ENCODE measurements at regions not wholly inside any gene's neighbourhood (a gene's known extent, or its start where the extent isn't known, plus 50 kb on each side); places are given as distances from the start of the nearest gene placed in this dataset.

DNA sequence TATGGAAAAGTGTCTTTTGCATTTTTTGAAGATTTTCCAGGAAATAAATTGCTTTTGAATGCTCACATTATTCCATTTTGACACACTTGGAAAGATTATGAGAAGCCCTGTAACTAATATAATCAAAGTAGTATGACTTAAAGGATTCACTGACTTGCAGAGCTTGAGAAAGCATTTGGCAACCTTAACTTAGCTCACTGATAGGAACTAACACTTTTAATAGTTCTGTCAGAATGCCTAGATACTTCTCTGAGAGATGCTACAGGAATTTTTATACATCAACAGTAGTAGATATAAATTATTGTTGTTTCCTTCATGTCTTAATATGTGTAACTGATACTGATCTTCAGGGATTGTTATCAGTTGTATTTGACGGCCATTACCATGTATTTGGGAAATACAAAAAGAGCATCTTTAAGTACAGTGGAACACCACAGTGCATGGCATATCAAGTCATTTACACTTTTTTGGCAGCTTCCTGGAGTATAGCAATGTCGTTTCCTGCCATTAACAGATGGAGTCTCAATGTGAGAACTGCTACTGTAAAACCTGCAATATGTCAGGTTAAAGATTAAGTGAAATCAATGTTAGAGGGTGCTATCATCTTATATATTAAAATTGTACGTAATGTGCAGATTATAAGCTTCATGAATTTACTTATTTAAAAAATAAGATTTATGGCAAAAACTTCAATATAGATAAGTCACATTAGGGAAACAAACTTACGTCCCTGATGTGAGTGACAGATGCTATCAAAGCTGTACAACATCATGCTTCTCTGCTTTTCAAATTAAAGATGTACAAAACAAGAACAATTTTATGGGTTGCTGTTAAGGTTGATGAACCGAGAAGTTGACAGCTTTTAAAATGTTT is 1159.8 kb upstream of the MIR17HG start:
- DNase-seq (ENCODE audit: low read depth in 2 of 2, low spot score in 1 of 2) = no peak

DNA sequence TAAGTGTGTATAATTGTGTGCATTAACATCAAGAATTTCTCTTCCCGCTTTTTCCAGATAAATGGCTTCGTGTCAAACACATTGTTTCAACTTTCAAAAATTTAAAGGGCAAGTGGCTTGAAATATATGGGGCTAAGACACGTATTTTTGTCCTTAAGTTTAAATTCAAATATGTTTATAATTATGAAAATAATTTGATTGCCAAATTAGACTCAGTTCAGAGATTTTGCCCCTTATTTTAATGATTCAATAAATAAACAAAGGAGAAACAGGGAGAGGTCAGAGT is 1159.2 kb upstream of the MIR17HG start:
- DNase-seq (ENCODE audit: low read depth in 2 of 2, low spot score in 1 of 2) = no peak

DNA sequence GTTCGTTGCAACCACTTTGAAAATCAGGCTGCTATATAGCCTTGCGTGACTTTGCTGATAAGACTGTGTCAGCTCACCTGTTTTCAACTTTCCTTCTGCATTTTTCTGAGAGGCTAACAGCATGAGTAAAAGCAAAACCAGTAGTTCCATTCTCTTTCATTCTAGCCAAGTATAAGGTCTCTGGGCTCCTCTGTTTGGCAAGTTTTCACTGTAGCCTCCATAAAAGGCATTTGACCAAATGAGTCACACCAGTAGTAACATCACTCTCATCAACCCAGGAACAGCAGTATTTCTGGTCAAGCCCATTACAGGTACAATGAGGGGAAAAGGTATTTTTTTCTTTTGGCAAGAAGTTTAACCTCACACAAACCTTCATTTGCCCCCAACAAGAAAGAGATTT is 1149.8 kb upstream of the MIR17HG start:
- DNase-seq (ENCODE audit: low read depth in 2 of 2, low spot score in 1 of 2) = no peak

DNA sequence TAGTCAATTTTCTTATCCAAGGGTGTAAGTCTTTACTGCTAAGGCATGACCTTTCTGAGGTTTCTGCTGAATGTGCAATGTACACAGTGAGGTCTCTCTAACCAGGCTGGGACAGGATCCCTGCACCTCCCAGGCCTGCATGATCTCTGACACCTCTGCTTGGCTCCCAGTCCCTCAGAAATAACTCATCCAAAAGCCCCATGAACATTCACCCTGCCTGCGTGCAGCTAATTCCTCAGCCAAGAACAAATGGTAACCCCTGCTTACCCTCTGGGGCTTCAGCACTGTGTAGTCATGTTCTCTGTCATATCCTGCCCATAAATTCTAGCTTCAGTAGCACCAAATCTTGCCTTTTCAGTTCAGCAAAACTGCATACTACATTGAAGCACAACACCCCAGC is 1146.3 kb upstream of the MIR17HG start:
- DNase-seq (ENCODE audit: low read depth in 2 of 2, low spot score in 1 of 2) = no peak

DNA sequence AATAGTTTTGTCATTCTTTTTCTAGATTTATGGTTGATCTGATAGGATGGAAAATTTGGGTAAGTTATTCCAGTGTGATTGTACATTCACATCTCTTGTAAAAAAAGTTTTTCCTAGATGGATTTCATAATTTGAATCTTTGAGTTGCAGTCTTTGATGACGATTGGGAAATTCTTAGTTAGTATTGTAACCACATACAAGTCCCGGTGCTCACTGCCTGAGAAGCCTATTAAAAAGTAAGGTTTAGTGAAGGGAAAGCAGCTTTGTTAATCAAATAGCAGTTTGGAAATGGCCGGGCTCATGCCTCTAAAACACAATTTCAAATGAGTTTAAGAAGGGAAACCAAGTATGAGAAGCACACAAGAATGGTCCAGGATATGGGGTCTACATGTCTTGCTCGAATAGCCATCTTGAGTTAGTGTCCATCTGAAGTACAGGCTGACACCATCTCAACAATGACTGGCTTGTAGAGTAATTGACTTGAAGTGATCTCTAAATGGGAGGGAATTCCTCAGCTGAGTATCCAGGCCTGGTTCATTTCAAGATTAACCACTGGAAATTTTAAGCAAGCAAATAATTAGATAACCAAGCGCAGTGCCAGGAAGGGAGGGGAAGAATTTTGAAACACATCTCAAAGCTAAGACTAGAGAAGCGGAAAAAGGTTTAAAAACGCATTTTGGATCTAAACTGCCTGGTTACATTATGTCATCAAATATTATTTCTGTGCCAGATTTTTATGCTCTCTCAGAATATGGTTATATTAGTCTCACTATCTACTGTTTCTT is 1145.6 kb upstream of the MIR17HG start:
- no peak for DNase-seq (ENCODE audit: low read depth in 2 of 2, low spot score in 1 of 2)

DNA sequence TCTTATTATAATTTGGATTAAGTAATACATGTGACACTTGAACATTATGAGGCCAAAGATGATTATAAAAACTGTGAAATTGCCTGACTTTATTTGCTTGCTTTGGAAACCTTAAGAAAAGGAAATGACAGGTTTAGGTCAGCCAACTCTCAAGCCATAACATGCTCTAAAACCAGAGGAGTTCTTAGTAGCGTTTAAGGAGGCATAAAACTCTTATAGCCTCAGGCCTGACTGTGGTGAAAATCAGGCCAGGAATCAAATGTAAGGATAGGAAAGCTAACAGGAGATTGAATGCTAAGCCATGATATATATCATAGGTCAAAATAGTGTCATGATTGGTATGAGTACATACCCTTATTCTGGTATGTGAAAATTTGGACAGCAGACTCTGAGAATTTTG is 1142.4 kb upstream of the MIR17HG start:
- DNase-seq (ENCODE audit: low read depth in 2 of 2, low spot score in 1 of 2) = no peak

DNA sequence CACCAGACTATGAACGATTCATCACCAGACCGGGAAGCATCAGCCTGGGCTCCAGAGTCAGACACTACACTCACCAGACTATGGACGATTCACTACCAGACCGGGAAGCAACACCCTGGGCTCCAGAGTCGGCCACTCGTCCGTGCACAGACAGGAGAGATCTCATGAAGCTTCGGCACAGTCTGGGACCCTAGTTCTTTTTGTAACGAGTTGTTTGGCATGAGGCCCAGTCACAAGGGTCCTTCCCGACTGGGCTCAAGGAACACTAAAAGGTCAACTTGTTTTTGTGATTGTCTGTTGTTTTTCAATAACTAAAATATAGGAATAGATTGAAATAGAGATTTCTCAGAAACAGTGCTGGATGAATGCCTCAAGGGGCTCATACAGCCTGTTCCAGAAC is 1141.6 kb upstream of the MIR17HG start:
- DNase-seq (ENCODE audit: low read depth in 2 of 2, low spot score in 1 of 2) = no peak

DNA sequence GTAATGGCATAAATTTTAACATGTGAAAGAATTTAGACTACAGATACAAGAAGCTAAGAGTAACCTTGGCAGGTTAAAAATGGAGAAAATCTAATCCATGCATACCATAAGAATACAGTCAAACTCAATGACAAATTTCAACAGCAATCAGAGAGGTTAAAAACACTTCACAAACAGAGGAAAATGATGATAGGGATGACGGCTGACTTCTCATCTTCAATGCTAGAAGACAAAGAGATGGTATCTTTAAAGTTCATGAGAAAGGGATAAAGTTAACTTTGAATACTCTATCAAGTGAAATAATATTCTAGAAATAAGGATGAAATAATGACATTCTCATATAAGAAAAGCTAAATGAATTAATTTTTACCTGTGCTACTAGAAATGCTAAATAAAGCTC is 1130.2 kb upstream of the MIR17HG start:
- DNase-seq (ENCODE audit: low read depth in 2 of 2, low spot score in 1 of 2) = no peak

DNA sequence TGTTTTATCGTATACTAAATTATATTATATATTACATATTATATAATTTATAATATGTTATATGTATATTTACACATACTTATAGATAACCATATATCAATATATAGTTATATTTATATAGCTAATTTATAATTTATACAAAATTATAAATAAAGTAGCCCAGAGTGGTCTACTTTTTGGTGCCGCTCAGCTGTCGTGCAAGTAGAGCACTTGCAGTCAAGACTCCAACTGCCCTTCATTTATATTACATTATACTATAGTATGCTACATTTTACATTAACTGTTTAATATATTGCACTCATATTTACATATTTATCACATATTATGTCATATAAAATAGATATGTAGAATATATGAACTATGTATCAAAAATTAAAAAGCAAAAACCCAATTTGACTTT is 1124.7 kb upstream of the MIR17HG start:
- DNase-seq (ENCODE audit: low read depth in 2 of 2, low spot score in 1 of 2) = no peak

DNA sequence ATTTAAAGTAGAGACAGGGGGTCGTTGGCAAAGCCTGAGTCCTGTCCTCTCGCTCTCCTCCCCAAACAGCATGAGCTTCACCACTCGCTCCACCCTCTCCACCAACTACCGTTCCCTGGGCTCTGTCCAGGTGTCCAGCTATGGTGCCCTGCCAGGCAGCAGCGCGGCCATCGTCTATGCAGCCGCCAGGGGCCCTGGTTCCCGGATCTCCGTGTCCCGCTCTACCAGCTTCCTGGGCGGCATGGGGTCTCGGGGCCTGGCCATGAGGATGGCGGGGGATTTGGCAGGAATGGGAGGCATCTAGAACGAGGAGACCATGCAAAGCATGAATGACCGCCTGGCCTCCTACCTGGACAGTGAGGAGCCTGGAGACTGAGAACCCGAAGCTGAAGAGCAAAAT is 1117.2 kb upstream of the MIR17HG start:
- no peak for DNase-seq (ENCODE audit: low read depth in 2 of 2, low spot score in 1 of 2)

DNA sequence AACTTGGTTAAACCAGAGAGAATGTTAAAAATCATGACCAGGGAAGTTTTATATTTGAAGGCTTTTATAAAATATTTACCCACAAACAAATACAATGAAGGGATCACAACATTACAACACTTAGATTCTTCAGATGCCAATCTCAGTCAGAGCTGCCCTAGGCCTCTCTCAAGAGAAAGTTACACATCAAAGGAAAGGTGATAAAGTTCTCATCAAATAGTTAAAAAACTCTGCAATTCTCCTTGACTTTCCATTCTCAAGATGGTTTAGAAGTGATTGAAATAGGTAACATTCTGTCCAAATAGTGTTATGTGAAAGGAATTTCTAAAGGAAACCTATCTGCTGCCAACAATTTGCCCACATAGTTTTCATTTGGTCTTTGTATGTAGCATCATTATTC is 1115.2 kb upstream of the MIR17HG start:
- DNase-seq (ENCODE audit: low read depth in 2 of 2, low spot score in 1 of 2) = no peak

DNA sequence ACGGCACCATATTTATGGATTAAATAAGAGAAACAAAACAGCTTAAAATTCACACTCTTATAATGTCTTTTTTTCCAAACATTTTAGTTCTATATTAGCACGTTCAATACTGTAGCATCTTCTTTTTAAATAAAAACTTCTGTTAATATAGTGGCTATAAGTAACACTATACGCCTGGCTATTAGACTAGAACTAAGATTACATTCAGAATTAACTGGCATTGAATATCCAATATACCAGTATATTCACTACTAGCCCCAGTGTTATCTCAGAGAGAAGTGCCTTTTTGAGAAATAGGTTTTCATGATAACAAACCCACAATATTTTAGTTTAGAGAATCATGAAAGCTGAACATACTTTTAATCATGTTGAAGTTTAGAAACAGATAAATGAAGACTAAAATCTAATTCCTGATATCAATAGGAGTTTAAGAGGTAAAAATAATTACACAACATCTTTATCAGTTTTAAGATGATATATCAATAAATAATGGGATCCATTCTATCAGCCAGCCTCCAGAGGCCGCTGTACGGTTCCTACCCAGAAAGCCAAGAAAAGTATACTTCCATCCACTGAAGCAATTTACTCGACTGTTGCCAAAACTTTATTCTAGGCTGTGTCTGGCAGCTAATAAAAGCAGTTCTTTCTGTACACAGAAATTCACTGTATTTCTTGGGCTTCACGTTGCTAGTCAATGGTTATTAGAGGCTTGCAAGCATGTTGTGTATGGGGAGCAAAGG is 1113.4 kb upstream of the MIR17HG start:
- no peak for DNase-seq (ENCODE audit: low read depth in 2 of 2, low spot score in 1 of 2)

DNA sequence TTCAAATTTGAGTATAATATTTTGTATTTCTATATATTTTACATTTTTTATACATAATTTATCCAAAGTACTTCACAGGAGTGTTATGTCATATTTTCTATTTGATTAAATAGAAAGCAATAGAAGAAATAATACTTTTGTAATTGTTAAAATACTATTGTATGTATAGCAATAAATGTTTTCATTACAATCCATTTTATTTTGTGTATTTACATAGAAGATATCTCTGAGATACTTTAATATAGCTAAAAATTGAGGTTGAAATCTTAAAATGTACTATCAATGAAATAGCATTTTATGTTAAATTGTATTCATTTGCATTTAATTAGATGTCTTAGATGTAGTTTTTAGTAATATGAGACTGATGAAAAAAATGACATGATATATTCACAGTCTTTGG is 1109.6 kb upstream of the MIR17HG start:
- DNase-seq (ENCODE audit: low read depth in 2 of 2, low spot score in 1 of 2) = no peak

DNA sequence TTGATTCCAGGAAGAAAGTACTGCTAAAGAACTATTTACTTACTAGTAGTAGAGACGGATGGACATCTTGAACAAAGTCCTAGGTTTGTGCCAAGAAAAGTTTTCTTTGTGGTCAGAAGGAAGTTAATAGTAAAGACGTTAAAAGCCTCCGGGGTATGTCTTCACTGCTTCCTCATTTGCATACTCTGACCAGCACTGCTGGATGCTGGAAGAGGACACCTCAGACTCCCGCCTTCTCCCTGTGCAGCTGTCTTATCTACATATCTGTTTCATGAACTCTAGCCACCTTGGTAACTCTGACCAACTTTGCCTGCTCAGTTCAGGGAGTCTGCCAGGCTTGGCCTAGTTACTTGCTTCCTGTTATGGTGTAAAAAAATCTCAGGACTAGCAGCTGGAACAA is 1109.1 kb upstream of the MIR17HG start:
- no peak for DNase-seq (ENCODE audit: low read depth in 2 of 2, low spot score in 1 of 2)

DNA sequence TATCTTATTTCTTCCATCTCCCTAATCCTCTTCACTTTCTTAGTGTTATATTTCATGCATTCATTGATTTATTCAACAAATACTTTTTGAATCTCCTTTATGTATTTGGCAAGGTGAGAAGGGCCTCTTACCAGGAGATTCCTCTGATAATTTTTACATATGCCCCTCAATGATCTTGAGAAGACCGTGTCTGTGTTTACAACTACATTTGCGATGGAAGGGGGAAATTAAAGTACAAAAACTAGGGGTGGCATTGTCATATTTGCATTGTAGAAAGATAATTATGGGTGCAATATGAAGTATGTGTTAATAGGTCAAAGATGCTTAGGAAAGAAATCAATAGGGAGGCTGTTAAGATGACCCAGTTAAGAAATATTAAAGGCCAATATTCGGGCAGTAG is 1108.4 kb upstream of the MIR17HG start:
- no peak for DNase-seq (ENCODE audit: low read depth in 2 of 2, low spot score in 1 of 2)

DNA sequence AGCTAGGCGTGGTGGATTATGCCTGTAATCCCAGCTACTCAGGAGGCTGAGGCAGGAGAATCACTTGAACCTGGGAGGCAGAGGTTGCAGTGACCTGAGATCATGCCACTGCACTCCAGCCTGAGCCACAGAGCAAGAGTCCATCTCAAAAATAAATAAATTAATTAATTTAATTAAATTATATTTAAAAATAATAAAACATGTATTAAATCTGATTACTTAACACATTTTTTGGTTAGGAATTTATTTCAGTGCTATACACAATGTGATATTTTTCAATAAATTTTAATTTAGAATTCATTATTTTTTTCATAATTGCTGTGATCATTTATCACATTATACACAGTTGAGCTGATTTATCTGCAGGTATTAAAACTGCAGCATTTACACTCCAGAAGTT is 1101.5 kb upstream of the MIR17HG start:
- DNase-seq (ENCODE audit: low read depth in 2 of 2, low spot score in 1 of 2) = no peak

DNA sequence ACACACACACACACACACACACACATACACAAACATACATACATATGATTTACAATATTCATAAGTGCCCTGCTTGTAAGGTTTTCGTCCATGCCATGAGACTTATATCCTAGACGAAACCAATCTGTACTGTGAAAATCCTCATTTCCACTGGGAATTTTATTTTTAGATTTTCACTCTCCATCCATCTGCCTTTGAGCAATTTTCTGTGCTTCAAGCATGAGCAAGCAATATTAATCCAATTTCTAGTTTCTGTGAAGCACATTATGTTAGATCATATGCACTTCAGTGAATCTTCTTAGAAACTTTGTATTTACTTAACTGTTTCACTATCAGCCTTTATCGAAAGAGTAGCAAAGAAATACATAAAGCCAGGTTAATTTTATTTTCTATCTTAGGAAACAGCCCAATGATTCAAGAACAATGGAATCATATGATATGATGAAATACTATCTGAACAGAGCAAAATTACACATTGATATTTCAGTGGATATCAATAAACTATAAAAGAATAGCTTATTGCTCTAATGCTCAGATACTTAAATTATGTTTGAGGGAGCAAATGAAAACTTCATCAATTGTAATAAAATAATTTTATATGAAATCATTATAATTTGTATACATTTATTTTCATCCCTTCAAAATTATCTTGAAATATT is 1100.7 kb upstream of the MIR17HG start:
- DNase-seq (ENCODE audit: low read depth in 2 of 2, low spot score in 1 of 2) = no peak

DNA sequence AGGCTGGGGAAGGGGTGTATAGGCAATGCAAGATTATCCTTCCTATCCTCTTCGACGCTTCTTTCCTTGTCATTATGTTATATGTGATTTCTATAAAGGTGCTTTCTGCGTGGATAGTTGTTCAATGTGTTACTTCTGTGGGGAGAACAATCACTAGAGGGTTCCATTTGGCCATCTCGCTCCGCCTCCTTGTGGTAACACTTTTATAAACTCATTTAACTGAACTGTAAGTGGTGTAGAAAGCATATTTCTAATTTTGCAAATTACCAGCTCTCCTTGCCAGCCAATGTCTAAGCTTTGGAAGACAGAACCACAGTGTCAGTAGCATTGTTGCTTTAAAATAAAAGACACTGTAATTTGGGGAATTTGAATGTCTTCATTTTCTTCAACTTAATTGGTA is 1093.7 kb upstream of the MIR17HG start:
- DNase-seq (ENCODE audit: low read depth in 2 of 2, low spot score in 1 of 2) = no peak

DNA sequence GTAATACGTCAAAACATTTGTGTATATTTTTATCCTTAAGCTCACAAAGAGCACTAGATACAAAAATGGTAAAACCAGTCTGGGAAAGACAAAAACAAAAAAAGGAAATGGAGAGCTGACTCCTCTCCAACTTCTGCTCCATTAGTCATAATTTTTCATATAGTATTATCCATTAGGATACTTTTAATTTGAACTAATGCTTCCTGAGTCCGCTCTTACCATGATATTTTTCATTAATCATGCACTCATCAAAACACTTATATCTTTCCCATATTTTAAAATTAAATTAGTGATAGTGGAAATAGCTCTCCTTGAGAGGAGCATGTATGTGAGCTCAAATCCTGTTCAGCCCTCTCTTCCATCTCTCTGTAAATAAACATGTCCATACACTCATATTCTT is 1093.0 kb upstream of the MIR17HG start:
- no peak for DNase-seq (ENCODE audit: low read depth in 2 of 2, low spot score in 1 of 2)

DNA sequence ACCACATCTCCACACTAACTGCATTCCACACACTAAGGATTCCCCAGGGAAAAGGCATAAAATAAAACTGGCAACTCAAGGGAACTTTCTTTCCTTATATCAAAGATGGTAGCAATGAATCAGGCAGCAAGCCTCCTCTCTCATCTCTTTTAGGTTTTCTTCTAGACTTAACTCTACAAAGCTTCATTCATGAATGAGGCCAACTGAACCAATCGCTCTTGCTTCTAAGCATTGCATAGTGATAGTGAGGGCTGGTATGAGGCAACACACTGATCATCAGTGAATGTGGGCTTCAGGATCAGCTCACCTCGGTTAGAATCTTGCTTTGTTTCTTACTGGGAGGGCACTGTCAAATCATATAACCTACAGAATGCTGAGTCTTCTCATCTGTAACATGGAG is 1090.7 kb upstream of the MIR17HG start:
- no peak for DNase-seq (ENCODE audit: low read depth in 2 of 2, low spot score in 1 of 2)

DNA sequence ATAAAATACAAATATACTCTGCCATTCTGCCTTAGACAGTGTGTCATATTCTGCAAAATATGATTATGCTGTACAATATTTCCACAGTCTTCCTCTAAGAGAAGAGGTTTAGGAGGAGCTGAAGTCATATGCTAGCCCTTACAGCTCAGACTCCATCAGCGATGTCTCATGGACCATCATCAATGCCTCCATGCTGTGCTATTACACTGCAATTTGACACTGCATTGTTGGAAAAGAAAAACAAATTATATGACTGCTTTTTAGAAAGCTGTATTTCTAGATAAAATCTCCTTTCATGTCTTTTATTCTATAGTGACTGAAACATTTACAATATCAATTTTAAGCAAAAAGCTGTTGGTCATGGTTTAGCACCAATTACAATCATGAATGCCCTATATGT is 1089.4 kb upstream of the MIR17HG start:
- DNase-seq (ENCODE audit: low read depth in 2 of 2, low spot score in 1 of 2) = no peak

DNA sequence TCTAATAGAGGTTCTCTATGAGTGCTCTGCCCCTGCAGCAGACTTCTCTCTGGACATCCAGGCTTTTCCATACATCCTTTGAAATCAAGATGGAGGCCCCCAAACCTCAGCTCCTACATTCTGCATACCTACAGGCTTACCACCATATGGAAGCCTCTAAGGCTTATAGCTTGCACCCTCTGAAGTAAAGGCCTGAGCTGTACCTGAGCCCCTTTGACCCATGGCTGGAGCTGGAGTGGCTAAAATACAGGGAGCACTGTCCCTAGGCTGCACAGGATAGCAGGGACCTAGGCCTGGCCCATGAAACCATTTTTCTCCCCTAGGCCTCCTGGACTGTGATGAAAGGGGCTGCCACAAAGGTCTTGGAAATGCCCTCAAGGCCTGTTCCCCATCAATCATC is 1086.1 kb upstream of the MIR17HG start:
- no peak for DNase-seq (ENCODE audit: low read depth in 2 of 2, low spot score in 1 of 2)
